GM12878 (cell line): ENCODE measurements at regions not wholly inside any gene's neighbourhood (a gene's known extent, or its start where the extent isn't known, plus 50 kb on each side); places are given as distances from the start of the nearest gene placed in this dataset.

Source experiments
- EP300 ChIP-seq, 2 experiments: fragments of 150-350 bp in 1 of 2; IDR thresholded peaks; 2 replicates each; pipeline ENCODE4 v1.6.1; 2011 to 2012; ENCODE audit warnings: low read depth in 2 of 2, low read length in 2 of 2, borderline replicate concordance in 1 of 2, improper control_type of control experiment in 1 of 2, inconsistent platforms in 1 of 2; ENCODE audit not compliant: control insufficient read depth in 1 of 2
- LARP7 ChIP-seq: fragments of 450-650 bp; IDR thresholded peaks from 2 replicates; pipeline ENCODE4 v1.6.1; 2017; ENCODE audit warnings: mild to moderate bottlenecking
- YY1 ChIP-seq: IDR thresholded peaks from 2 replicates; pipeline ENCODE4 v1.6.1; 2011; ENCODE audit warnings: low read depth, mild to moderate bottlenecking, low read length
- ZZZ3 ChIP-seq: IDR thresholded peaks from 2 replicates; pipeline ENCODE4 v1.6.1; 2011; ENCODE audit warnings: low read depth; ENCODE audit not compliant: control insufficient read depth, insufficient read length
- TF ChIP-seq, protein P1 (sequence below): fragments of 450-650 bp; IDR thresholded peaks from 2 replicates; pipeline ENCODE4 v1.6.1; 2016; ENCODE audit warnings: mild to moderate bottlenecking, moderate library complexity, borderline replicate concordance
- TF ChIP-seq, protein P2 (sequence below): fragments of 150-350 bp; IDR thresholded peaks from 2 replicates; pipeline ENCODE4 v1.6.1; 2014; ENCODE audit warnings: mild to moderate bottlenecking, low read depth, low read length

DNA sequence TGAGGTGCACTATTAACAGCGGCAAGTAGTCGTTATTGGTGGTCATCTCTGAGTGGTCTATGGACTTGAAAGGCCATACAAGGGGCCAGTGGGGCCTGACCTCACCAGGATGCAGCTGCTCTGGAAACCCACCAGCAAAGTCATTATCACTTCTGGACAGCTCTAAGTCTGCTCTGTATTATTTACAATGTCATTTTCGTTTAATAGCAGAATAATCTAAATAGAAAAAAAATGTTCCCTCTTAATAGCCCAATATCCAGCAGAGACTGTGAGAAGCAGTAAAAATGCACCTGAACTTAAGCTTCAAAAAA lies 85.0 kb upstream of the EED start (continued):
- TF ChIP-seq, protein P1, sequence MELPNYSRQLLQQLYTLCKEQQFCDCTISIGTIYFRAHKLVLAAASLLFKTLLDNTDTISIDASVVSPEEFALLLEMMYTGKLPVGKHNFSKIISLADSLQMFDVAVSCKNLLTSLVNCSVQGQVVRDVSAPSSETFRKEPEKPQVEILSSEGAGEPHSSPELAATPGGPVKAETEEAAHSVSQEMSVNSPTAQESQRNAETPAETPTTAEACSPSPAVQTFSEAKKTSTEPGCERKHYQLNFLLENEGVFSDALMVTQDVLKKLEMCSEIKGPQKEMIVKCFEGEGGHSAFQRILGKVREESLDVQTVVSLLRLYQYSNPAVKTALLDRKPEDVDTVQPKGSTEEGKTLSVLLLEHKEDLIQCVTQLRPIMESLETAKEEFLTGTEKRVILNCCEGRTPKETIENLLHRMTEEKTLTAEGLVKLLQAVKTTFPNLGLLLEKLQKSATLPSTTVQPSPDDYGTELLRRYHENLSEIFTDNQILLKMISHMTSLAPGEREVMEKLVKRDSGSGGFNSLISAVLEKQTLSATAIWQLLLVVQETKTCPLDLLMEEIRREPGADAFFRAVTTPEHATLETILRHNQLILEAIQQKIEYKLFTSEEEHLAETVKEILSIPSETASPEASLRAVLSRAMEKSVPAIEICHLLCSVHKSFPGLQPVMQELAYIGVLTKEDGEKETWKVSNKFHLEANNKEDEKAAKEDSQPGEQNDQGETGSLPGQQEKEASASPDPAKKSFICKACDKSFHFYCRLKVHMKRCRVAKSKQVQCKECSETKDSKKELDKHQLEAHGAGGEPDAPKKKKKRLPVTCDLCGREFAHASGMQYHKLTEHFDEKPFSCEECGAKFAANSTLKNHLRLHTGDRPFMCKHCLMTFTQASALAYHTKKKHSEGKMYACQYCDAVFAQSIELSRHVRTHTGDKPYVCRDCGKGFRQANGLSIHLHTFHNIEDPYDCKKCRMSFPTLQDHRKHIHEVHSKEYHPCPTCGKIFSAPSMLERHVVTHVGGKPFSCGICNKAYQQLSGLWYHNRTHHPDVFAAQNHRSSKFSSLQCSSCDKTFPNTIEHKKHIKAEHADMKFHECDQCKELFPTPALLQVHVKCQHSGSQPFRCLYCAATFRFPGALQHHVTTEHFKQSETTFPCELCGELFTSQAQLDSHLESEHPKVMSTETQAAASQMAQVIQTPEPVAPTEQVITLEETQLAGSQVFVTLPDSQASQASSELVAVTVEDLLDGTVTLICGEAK, result no peak
- TF ChIP-seq, protein P2, sequence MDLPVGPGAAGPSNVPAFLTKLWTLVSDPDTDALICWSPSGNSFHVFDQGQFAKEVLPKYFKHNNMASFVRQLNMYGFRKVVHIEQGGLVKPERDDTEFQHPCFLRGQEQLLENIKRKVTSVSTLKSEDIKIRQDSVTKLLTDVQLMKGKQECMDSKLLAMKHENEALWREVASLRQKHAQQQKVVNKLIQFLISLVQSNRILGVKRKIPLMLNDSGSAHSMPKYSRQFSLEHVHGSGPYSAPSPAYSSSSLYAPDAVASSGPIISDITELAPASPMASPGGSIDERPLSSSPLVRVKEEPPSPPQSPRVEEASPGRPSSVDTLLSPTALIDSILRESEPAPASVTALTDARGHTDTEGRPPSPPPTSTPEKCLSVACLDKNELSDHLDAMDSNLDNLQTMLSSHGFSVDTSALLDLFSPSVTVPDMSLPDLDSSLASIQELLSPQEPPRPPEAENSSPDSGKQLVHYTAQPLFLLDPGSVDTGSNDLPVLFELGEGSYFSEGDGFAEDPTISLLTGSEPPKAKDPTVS, result no peak
- TF ChIP-seq ZZZ3, result no peak
- TF ChIP-seq EP300 (IDR thresholded peaks at IDR 0.05; ENCODE audit: borderline replicate concordance in 1 of 2, control insufficient read depth in 1 of 2, low read depth in 2 of 2, low read length in 2 of 2), result no peak
- no peak for TF ChIP-seq LARP7
- TF ChIP-seq YY1, result no peak
